SK-N-SH (cell line): ENCODE measurements at regions not wholly inside any gene's neighbourhood (a gene's known extent, or its start where the extent isn't known, plus 50 kb on each side); places are given as distances from the start of the nearest gene placed in this dataset.

Source experiments
- CHD2 ChIP-seq: fragments of 150-350 bp; IDR thresholded peaks from 2 replicates; pipeline ENCODE4 v1.6.1; 2018; ENCODE audit warnings: low read length; ENCODE audit not compliant: partially characterized antibody
- CTCF ChIP-seq: fragments of 200-600 bp; sonication (generic); IDR thresholded peaks from 2 replicates; pipeline ENCODE4 v1.6.1; 2017; ENCODE audit warnings: antibody characterized with exemption, mild to moderate bottlenecking, moderate library complexity
- EP300 ChIP-seq, 2 experiments: IDR thresholded peaks; 2 replicates each; pipeline versions ENCODE4 v1.4.0 to v1.6.1; 2012; ENCODE audit warnings: borderline replicate concordance in 1 of 2, low read depth in 1 of 2, low read length in 1 of 2
- MEF2A ChIP-seq: IDR thresholded peaks from 2 replicates; pipeline ENCODE4 v1.4.0; 2012; ENCODE audit warnings: low read depth, borderline replicate concordance
- NFIC ChIP-seq: IDR thresholded peaks from 2 replicates; pipeline ENCODE4 v1.4.0; 2012; ENCODE audit warnings: borderline replicate concordance
- POLR2AphosphoS5 ChIP-seq: IDR thresholded peaks from 2 replicates; pipeline ENCODE4 v1.6.1; 2012; ENCODE audit warnings: low read depth, low read length
- YY1 ChIP-seq: IDR thresholded peaks from 2 replicates; pipeline ENCODE4 v1.4.0; 2012; ENCODE audit warnings: low read depth, mild to moderate bottlenecking
- TF ChIP-seq, protein P1 (sequence below): IDR thresholded peaks from 2 replicates; pipeline ENCODE4 v1.4.0; 2012; ENCODE audit warnings: low read depth, borderline replicate concordance

DNA sequence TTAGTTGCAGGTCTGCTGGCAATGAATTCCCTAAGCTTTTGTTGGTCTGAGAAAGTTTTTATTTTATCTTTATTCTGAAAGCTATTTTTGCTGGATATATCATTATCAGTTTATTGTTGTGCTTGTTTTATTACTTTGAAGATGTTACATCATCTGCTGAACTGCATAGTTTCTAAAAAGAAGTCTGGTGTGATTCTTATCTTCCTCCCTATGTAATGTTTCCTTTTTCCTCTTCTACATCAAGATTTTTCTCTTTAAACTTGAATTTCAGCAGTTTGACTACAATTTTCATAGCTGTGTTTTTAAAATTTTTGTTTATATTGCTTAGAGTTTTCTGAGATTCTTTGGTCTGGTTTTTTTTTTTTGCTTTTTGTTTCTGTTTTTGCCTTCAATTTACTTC, 137.1 kb upstream of the PMCH start:
- TF ChIP-seq NFIC (no peak), POLR2AphosphoS5 (no peak), CTCF (no peak), YY1 (no peak), MEF2A (no peak), EP300 (IDR thresholded peaks at IDR 0.05; ENCODE audit: borderline replicate concordance in 1 of 2, low read depth in 1 of 2, low read length in 1 of 2) (no peak), CHD2 (no peak)
- TF ChIP-seq, protein P1, sequence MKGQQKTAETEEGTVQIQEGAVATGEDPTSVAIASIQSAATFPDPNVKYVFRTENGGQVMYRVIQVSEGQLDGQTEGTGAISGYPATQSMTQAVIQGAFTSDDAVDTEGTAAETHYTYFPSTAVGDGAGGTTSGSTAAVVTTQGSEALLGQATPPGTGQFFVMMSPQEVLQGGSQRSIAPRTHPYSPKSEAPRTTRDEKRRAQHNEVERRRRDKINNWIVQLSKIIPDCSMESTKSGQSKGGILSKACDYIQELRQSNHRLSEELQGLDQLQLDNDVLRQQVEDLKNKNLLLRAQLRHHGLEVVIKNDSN: no peak
